Breast epithelium (tissue), 3 donors: ENCODE measurements at regions not wholly inside any gene's neighbourhood (a gene's known extent, or its start where the extent isn't known, plus 50 kb on each side); places are given as distances from the start of the nearest gene placed in this dataset.

ENCODE experiments used
- CTCF ChIP-seq, 3 donors: fragments of 450-650 bp; IDR thresholded peaks; one replicate each; pipeline ENCODE4 v1.5.1; 2016 to 2017; ENCODE audit warnings: antibody characterized with exemption in 3 of 3, mild to moderate bottlenecking in 3 of 3, moderate library complexity in 3 of 3
- POLR2A ChIP-seq: fragments of 450-650 bp; IDR thresholded peaks from one replicate; pipeline ENCODE4 v1.6.1; 2016; ENCODE audit warnings: antibody characterized with exemption, mild to moderate bottlenecking, moderate library complexity
- POLR2AphosphoS5 ChIP-seq, 3 donors: sonication (generic); formaldehyde crosslinking; IDR thresholded peaks; one replicate each; pipeline ENCODE4 v1.6.1; 2017; ENCODE audit warnings: antibody characterized with exemption in 3 of 3

- TF ChIP-seq POLR2A (no peak), CTCF (IDR thresholded peaks at IDR 0.05) (no peak), POLR2AphosphoS5 (IDR thresholded peaks at IDR 0.05) (no peak)
Measured at GRCh38 chr12:58413794-58414193, 472.4 kb downstream of the ATP23 start.
